T-helper 1 cell treated with Interleukin-12 subunit alpha and Interleukin-12 subunit beta and Interleukin-4 antibody, amounts not matched to agents 30 ng/mL and 1 ng/mL, for 36 hours (primary cell): ENCODE measurements at regions not wholly inside any gene's neighbourhood (a gene's known extent, or its start where the extent isn't known, plus 50 kb on each side); places are given as distances from the start of the nearest gene placed in this dataset.

Experiments used
- intact Hi-C: fragments of 100-400 bp; cut with micrococcal nuclease; formaldehyde crosslinking; loops from one replicate; pipeline ENCODE4 v1.15.1; 2024

DNA sequence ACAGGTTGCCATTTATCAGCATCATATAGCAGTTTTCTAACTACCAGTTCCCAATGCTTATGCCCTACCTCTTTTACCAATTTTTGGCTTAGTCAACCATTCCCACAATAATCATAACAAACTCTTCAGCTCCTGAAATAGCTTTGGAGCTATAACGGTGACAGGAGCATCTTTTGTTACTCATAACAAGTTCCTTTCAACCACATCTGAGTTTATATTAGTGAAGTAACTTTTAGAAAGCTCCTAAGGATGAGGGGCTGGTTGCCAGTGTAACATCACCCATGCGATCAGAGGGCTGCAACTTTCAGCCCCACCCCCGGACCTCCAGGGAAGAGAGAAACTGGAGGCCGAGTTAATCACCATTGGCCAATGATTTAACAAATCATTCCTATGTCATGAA is 495.3 kb upstream of the RASGRP1 start:
- intact Hi-C loops = no loop called here

DNA sequence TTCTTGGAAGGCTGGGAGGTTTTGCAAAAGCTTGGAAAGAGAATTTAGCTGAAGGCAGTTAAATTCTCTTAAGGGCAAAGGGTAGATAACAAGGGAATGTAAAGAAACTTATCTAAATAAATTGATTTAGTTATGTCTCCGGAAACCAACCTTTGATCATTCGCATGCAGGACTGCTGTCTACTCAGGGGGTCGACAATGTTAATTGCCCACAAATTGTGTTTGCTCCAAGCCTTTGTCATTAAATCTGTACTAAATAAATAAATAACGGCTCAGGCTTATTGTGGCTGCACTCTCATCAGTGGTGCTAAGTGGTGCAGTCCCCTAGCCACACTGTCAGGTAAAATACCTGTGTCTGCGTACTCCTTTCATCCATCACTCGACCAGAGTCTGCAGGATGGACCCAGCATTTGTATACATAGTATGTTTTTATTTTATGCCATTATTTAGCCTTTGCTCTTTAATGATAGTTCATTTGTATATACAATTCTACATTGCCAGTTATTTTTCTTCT is 497.4 kb upstream of the RASGRP1 start:
- intact Hi-C loops = no loop called here

- intact Hi-C loops = no loop called here
These were observed 502.1 kb upstream of the RASGRP1 start for GRCh38 chr15:39066677-39067076.

DNA sequence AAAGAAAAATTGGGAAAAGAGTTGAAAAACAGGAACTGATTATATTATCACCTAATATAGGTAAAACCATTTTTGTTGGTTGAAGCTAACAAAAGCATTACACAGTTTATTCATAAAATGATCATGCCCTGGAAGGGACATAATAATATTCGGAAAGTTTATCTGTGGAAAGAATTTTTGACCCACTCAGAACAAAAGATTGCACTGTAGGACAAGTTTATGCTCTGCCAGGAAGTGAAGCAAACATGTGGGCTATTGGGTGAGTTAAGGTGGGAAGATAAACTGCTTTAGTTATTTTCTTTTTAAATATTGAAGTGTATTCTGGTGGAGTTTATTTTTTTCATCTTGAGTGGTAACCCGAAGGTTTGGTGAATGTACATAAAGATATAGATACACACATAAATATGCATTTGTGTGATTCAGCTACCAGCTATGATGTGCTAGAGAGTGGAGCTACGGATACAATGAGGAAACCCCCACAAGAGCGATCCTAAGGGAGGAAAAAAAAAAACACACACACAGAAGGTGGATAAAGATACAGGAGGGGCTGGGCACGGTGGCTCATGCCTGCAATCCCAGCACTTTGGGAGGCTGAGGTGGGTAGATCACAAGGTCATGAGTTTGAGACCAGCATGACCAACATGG is 506.4 kb upstream of the THBS1 start:
- intact Hi-C loops = no loop called here

DNA sequence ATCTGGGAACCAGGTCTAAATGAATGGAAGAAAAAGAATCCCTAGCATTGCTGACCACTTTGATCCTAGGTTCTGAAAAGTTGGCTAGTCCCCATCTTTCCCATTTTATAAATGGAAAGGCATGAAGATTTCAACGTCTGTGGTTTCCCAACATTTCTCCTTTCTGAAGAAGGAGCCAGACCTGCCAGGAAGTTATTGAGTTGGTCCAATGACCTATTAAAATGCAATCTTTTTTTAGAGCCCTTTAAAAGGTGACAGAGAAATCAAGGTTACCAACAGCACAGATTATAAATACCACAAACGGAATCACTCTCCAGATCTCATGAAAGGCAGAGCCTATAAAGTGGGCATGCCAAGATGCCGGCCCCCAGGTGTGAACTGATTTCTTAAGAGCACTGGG is 505.6 kb upstream of the THBS1 start:
- intact Hi-C loops = no loop called here

GRCh38 chr15:39075756-39076341 is 505.0 kb upstream of the THBS1 start:
- intact Hi-C loops = no loop called here

- intact Hi-C loops = no loop called here
These were observed 502.9 kb upstream of the THBS1 start for GRCh38 chr15:39078026-39078425.

- intact Hi-C loops = no loop called here
These were observed 501.5 kb upstream of the THBS1 start for GRCh38 chr15:39079296-39079847.

DNA sequence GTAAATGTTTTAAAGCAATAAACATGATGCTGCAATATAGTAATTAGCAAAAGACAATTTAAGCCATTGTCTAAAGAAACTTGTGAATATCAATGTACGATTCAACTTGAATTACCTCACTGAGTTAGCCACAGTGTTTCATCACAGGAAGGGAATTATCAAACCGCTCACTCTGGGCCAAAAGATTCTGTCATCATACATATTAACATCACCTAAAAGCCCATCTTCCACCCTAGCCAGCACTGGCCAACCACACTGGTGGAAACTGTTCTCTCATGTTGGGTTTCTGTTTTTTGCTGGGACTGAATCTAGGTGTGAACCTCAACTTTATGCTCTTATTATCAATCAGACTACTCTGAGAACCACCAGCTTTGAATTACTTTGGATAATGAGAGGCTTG is 497.7 kb upstream of the THBS1 start:
- intact Hi-C loops = no loop called here

DNA sequence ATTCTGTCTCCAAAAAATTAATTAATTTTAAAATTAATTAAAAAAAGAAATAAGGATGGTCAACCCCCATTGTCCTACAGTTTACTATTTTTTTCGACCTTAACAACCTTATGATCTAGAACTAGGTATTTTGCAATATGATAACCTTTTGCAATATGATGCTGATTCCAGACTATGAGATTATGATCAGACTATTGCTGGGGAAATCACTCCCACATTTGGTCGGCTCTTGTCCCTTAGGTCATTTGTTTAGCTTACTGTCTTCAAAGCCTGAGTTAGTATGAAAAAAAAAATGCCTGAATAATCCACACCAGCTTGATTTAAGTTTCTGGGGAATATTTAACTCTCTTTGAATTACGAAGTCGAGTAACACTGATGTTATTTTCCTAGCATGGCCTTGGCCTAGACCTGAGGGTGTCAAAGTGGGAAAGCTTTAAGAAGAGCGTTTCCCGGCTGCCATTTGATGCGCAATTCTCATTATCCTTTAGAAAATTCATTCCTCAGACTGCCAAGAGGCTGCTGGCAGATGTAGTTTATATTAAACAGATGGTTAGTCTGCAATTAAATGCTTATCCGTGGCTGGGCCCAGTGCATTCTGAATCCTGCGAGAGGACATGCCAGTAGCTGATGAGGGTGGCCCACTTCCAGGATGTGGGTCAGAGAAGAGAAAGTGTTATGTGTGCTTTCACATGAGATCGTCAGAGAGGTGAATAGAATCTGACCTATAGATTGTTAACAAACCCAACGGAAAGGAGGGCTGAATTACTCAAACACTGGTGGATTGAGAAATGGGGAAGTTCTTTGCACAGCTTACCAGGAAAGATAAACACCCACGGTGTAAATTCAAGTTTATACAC is 496.0 kb upstream of the THBS1 start:
- intact Hi-C loops = no loop called here

DNA sequence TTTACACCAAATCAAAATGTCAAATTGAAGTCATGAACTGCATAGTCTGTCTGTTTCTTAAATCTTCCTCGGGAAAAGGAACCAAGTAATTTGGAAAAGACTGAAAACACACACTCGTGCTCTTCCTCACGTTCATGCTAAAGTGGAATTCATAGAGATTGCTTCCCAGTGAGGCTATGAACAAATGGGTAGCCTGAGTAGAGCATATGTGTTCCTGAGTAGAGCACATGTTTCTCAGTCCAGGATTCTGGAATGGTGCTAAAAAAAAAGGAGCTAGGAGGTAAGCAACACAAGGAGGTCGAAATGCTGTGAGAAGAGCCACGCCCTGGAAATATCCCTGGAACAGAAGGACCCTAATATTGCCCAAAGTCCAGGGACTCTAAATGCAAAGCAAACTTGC is 494.2 kb upstream of the THBS1 start:
- intact Hi-C loops = no loop called here

DNA sequence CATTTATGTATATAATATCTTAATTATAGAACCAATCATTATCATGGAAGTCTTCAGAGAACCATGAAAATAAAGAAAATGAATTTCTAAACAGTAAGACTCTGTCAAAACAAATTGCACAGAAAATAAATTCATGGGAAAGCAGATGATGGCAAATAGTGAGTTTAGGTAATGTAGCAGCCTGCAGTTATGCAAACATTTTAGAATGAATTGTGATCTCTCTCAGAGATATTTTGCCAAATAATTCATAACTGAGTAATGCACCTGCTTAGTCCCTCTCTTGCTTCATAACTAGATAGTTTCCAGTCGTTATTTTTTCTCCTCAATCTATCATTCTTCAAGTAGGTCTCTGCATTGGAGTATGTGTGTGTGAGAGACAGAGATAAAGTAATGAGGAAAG is 492.7 kb upstream of the THBS1 start:
- intact Hi-C loops = no loop called here

DNA sequence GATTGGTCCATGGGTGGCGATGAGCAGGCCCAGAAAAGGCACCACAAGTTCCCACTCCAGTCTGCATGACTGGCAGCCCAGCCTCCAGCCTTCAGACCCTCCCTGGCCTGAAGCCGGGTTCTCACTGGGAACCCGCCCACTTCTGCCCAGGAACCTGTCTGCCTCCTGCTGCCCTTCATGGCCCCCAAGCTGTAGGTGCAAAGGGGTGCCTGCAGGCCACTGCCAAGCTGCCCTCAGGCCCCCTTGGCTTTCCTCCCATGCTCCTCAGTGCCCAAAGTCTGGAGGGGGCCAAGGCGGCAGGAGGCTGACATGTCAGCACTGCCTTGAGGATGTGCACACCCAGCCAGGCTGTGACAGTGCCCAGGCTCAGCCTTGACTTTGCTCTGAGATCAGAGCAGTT is 488.5 kb upstream of the THBS1 start:
- intact Hi-C loops = no loop called here

DNA sequence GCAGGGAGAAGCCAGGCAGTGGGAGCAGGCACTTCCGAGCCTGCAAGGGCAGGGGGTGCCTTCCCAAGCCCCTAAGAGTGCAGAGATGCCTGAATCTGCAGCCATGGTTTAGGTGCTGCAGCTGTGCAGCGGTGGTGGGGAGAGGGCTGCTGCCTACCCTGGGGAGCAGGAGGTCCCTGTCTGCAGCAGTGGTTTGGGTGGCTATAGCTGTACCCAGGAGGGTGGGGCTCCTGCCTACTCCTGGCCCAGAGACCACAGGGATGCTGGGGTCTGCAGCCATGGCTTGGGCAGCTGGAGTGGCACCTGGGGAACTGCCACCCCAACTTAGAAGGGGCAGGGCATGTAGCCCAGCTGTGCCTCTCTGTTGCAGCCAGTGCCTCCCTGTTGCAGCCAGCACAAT is 488.1 kb upstream of the THBS1 start:
- intact Hi-C loops = no loop called here

- intact Hi-C loops = no loop called here
These were observed 486.8 kb upstream of the THBS1 start for GRCh38 chr15:39094116-39094515.

GRCh38 chr15:39095218-39095879 is 485.5 kb upstream of the THBS1 start:
- intact Hi-C loops = no loop called here

DNA sequence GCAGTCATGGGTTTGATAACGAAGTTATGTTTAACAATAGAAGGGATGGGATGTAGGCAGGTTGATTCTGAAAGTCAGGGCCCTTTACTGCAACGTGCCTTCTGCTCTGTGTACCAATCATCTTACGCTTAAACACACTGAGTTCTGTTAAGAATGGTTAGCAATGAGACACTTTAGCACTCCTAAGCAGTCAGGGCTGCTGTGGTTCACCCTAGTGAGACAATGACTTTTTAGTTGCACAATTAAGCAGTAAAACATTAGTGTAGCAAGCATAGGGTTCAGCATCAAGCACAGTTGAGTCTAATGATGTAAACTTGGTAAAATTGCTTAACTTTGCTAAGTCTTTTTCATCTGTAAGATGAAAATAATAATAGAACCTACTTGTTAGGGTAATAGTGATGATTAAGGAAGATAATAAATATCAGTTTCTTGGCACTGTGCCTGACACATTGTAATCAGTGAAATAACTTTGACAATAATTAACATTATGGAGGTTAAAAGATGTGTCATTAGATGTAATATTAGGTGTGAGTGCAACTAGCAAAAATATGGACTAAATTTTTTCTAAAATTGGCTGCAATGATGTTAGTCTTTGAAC is 484.2 kb upstream of the THBS1 start:
- intact Hi-C loops = no loop called here

DNA sequence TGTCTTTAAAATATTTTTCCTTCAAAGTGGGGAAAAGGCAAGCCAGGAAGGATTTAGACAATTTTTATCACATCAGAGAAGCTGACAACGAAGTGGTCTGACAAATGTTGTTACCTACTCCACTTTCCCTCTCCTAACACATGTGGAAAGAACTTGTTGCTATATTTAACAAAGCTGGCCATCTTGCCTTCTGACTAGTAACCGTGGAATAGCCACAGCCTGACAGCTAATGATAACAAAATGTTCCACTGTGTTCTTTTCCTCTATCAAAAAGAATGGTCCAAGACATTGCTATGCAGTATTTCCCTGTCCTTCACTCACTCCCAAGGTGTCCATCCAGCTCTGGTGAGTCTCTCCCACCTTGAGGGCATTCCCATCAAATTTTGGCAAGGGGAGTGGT is 481.4 kb upstream of the THBS1 start:
- intact Hi-C loops = no loop called here

DNA sequence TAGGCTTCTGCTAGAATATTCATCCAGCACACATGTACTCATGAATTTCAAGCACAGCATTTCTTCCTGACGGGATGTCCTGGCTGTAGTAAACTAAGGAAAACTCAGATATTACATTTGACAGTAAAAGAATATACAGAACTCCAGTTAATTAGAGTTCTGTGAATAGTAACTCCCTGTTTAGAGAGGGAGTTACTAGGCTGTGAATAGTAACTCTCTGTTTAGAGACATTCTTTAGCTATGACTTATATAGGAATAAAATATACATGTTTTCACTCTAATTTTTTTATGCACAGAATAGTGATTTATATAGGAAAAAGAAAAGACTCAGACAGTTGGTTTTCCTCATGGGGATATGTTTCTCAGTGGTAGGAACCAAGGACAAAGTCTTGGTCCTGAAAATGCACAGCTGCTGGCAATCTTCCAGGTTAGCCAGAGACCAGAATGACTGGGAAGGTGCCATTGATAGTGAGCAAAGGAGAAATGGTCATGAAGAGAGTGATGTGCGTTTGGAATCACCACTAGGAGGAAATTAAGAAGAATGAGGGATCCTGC is 480.7 kb upstream of the THBS1 start:
- intact Hi-C loops = no loop called here

DNA sequence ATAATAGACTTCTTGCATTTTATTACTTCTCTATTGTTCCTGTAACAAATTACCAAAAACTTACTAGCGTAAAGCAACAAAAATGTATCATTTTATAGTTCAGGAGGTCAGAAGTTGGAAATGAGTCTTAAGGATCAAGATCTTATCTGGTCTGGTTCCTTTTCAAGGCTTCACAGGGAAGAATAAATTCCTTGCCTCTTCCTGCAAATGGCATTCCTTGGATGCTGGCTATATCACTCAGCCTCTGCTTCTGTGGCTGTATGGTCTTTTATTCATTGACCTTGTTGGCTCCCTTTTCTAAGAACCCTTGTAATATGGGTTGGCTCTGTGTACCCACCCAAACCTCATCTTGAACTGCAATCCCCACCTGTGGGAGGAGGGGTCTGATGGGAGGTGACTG is 478.4 kb upstream of the THBS1 start:
- intact Hi-C loops = no loop called here

DNA sequence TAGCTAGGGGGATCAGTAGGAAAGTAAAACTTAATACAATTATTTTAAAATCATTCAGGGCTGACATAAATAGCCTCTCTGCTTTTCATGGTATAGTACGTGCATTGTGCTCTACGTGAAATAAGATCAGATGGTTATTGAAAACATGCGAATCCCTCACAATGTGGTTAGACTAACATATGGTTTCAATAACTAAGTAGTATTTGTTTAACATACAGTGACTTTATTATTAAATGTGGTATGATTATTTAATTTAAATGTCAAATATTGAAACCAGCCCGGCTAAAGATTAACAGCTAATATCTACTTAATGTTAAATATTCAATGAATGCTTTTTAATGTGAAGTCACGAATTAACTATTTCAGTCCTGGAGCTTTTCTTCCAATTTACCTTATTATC is 473.9 kb upstream of the THBS1 start:
- intact Hi-C loops = no loop called here
